Activated CD4-positive, alpha-beta T cell treated with anti-CD3 and anti-CD28 coated beads, Interleukin-2, Interleukin-6, amounts not matched to agents 100 ng/mL and 50 ng/mL, durations not matched to agents 16 hours and 8 hours (primary cell): ENCODE measurements at regions not wholly inside any gene's neighbourhood (a gene's known extent, or its start where the extent isn't known, plus 50 kb on each side); places are given as distances from the start of the nearest gene placed in this dataset.

ENCODE experiments used
- DNase-seq: peaks from one replicate; pipeline ENCODE4 v3.0.0-alpha.2; 2020

DNA sequence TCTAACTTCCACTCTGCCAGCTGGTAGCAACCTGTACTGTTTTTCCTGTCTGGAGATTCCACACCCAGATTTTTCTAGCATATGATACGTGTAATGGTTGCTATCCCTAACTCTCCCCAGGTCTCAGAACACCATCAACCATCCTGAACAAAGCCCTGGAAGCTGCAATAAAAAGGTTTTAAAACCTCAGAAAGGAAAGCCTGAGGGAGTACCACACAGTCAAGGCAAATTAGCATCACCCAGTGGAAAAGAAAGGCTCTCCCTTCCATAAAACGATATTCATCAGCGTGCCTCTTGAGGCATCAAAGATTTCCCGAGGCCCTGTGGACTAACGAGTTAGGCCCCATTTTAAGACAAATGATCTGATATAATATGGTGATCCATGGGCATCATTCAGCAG lies 421.0 kb downstream of the ADGRL2 start:
- DNase-seq: no peak

DNA sequence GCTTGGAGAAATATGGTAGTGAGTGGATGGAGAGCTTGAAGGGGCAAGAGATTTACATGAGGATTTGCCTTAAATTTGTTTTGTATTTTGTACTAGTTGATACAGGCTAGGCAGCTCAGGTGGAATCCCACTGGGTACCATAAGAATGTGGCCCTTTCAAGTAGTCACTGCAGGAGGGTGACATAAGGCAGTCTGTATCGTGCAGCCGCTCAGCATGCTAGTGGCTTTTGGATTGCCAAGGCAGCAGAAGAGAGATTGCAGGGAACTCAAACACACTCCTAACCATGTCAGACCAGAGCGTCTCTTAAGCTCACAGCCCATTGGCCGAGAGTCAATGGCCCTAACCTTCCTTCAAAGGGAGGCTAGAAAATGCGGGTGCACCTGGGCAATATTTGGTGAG lies 420.0 kb downstream of the ADGRL2 start:
- no peak for DNase-seq

DNA sequence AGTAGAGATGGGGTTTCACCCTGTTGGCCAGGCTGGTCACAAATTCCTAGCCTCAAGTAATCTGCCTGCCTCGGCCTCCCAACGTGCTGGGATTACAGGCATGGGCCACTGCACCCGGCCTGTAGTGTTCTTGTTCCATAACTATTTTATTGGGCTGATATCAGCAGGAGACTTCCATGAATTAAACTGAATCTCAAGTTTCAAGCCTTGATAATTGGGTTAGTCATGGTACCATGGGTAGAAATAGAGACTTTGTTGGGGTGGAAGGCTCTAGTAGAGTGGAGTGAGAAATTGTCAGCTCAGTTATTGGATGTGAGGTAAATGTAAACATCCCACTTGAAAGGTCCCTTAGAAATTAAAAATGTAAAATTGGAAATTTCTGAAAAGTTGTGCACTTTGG lies 419.1 kb downstream of the ADGRL2 start:
- DNase-seq: no peak

DNA sequence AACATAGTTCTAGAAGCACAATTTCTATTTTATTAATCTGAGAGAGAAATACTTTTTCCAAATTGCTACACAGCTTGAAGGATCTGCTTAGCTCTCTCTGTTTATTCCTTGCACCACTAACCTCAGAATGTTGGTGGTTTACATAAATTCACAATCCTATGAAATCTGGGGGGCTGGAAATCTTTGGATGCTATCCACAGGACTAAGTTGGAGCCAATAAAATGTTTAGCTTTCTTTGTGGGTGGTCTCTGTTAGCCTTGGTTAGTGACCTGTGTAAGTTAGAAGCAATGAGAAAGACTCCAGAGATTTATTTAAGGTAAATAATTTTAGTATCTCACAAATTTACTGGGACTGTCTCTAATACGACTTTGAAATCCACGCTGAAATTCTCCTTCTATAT lies 418.1 kb downstream of the ADGRL2 start:
- DNase-seq: no peak

DNA sequence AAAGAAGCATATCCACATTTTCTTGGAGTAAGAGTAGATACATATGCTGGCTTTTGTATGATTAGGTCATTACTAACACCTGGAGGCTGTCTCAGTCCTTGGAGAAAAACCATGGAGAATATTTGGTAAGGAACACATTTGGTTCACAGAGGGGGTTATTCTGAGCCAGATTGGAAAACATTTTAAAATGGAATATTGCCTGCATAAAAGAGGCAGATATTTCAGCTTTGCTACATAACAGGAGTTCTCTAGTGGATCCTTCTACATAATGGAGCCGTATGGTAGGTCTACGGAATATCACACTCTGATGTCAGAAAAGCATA lies 415.1 kb downstream of the ADGRL2 start:
- DNase-seq: no peak

DNA sequence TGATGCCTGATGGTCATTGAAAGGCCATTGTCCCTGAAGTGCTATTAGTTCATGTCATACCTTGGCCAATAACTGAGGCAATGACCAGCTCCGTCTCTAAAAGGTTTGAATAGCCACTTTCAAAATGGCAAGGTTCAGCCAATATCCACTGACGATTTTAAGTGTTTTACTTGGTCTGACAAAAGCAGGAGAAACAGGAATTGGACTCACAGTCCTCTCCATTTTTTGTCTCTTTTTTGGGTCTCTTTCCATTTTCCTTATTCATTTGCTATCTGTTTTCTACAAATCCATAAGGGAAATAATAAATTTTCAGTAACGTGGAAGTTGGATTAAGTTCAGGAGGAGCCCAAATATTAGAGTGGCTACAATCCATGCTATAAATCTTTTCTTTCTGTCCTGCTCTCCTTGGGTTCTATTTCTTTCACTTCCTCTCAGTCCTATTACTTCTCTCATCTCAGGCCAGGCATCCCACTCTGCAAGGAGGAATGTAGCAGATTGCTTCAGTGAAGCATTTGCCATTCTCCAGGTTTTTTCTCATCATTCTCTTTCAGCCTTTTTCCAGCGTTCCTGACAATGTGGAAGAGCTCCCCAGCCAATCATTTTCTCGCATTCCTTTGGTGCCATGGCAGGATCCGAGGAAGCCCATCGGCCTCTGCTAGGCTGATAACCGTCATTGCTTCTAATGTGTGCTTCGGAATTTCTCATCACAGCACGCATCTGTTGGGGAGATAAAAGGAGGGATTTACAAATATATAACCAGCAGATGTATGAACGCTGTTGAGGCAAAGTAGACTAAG lies 414.5 kb downstream of the ADGRL2 start:
- DNase-seq: no peak

DNA sequence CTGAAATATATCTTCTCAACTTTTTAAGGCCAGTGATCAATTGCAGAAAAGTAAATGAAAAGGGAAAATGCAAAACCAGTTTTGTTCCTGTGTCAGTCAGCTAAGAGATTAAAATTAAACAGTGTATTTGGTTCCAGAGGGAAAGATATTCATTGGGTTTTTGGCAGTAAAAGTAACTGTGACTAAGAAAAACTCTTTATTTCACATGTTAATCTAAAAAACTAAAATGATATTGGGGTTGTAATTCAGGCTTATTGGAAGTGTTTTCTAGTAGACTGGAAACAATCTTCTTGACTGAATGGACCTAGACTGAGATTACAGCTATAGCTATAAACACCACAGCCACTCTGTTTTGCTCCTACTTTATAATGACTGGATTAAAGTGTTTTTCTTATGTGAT lies 413.9 kb downstream of the ADGRL2 start:
- DNase-seq: no peak

DNA sequence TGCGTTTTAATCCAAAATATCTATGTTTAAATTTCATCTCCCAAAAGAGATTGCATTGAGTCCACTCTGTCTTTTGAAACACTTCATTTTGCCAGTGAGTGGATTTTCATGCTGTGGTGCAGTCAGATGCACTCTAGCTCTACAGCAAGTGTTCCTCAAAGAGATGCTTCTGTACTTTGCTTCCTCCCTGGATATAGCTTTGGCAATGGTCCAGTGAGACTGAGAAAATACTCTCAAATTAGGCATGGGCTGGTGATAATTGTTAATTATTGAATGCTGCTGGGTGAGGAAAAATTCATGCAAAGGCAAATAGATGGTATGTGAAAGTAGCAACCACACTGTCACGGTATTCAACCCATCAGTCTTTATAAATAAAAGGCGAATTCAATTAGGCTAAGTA lies 396.9 kb downstream of the ADGRL2 start:
- DNase-seq: no peak

DNA sequence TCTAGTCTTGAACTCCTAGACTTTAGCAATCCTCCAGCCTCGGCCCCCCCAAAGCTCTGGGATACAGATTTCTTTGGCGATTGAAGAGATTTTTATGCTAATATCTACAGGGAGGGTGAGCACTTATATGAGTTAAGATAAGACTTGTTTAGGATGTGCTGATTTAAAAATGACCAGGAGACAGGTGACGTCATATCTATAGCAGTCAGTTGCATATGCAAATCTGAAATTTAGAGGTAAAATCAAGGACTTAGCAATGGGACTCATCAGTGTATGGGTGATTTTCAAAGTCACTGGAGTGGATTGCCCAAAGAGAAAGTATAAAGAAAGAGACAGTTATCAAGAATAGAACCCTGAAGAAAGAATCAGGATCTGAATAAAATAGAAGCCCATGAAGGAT lies 394.5 kb downstream of the ADGRL2 start:
- no peak for DNase-seq

DNA sequence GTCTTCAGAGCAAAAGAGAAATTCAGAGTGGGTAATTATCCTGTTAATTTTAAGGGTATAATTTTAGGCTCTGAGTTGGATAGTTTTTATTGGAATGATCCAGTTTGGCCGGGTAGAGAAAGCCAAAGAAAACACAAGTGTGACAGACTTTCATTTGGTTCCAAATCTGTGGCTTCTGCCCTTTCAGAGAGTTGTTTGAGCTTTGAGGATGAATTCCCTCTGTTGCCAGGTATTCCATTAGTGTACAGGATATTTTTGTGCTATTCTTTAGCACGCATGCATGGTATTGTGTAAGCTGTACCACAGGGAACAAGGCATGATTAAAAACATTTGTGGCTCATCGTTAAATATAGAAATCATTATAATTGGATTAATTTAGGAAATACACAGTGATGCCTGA lies 384.4 kb downstream of the ADGRL2 start:
- DNase-seq: no peak

DNA sequence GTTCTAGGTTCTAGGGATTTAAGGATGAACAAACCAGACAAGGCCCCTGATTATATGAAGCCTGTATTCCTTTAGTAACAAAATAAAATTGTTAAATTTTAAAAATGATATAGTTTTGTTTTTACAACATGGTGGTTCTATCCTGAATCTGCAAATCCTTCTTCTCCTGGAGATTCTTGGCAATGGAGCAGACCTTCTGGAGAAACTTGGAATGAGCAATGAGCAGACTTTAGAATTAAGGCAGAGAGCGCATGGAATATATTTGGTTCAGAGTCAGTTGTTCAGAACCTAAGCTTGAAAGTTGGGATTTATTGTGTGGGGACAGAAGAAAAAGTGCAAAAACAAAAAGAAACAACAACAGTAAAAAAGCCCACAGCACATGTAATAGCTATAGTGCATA lies 381.1 kb downstream of the ADGRL2 start:
- DNase-seq: no peak

DNA sequence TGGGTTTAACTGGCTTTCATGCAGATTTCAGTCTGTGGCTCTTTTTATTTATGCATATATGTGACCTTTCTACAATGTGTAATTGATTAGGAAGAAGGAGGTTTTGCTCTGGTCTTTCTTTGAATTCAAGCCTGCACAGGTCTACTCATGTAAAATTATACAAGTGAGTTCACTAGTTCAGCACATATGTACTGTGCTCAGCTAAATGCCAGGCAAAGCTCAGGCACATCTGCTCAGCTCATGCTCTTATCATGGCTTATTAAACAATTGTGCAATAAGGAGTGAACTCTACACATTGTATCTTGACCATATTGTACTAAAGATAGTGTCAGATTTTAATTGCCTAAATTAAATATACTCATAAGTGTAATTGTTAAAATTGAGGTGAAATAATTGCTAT lies 378.4 kb downstream of the ADGRL2 start:
- DNase-seq: no peak

DNA sequence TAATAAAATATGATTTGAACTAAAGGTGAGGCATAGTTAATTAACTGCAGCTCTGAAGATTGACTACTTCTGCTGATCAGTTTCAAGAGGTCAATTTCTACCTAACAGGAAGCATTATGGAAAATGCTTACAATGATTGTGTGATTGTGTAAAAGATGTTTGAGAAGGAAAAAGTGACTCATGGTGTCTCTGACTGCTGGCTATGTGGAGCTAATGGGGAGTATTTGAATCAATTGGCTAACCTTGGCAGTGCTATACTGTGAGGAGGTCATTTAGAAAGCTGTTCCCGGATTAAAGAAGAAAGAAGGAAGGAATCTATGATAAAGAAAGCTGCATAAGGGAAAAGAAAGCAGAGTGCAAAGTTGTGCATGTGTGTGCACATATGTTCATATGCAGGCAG lies 376.5 kb downstream of the ADGRL2 start:
- no peak for DNase-seq

DNA sequence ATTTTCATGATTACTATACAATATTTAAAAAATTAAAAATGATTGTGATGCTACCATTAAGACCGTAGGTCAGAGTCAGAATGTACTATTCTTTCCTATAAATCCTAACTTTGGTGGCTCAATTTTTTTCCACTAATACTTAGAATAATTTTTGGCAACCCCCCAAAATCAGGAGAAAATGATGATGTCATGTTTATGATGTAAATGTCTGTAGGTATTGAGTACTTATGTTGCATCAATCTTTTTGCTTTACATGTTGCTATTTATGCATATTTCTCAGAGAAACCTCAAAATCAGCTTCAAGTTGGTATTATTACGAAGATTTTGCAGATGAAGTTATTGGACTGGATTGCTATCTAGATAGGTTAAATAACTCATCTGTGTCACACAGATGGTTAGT lies 371.2 kb downstream of the ADGRL2 start:
- no peak for DNase-seq

DNA sequence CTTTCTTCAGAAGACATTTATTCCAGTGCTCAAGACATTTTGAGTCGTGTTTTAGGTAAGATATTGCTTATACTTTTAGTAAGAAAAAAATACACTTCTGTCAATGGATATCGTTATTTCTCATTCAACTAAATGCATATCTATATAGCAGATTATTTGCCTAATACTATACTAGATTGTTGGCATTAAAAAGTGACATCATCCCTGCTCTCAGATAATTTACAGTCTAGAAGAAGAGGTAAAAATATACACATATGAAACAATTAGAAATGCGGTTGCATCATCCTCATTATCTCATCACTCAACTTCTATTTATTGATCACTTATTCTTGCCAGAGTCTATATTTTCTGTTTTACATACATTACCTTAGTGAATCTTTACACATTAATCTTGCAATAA lies 367.7 kb downstream of the ADGRL2 start:
- no peak for DNase-seq

DNA sequence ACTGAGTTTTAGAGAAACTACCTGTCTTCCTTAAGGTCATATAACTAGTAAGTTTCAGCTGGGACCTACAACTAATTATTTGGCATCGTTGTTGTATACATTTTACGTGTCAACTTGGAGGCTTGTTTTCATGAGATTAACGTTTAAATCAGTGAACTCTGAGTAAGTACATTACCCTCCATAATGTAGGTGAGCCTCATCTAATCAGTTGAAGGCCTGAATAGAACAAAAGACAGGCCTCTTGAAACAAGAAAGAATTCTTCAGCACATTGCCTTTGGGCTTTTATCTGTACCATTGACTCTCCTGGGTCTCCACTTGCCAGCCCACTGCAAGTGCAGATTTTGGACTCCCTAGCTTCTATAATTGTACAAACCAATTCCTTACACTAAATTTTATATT lies 364.6 kb downstream of the ADGRL2 start:
- no peak for DNase-seq

DNA sequence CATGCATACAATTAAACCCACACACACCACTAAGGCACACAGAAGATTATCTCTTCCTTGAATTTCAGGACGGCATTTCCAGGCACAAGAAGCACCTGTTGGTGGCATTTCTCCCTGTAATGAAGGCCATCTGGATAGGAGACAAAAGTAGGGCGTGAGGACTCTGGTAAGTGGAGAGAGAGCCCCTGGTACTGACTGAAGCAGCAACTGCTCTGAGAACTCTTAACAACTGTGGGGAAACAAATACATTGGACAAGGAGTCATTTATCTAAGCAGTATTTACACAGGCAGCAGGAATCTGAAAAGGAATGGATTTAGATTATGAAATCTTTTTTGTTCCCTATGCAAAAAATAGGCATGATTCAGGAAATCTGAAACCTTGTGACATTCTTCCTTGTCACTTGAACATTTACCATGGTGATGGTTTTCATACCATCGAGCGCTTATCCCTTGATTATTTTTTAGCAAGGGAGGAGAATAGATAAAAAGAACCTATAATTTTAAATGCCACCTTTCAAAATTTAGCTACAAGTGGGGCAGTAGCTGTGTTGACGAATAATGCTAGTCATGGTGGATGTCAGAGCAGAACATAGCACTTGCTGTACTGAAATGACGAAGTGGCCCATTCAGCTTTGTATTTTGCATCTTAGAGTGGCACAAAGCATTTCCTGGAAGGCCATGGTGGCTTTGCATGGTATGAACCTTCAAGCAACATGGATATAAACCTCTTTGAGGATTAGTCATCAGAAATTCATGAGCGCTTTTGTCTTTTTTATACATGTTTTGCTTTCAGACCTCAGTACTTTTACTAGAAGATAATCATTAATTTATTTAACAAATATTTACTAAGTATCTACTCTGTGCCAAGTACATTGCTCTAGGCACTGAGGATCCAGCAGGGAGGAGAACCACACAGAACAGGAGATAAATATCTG lies 362.0 kb downstream of the ADGRL2 start:
- peak; percentile 1 for DNase-seq

DNA sequence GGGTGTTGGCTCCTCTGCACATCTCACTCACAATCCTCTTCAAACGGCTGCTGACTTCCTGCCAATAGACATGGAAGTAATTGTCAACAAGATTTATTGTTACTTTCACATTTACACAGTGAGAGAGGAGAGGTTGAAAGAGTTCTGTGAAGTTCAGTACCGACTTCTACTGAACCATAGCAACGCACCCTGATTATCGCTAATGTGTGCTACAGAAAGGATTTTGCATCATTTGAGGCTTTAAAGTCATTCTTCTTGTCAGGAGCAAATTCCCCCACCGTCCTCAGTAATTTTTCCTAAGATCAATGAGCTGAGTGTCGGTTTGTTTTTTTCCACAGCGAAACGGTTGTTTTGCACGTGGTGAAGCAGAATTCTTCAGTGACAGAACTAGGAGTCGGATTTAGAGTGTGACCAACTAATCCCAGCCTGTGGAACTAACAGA lies 361.0 kb downstream of the ADGRL2 start:
- DNase-seq: peak; percentile 11

DNA sequence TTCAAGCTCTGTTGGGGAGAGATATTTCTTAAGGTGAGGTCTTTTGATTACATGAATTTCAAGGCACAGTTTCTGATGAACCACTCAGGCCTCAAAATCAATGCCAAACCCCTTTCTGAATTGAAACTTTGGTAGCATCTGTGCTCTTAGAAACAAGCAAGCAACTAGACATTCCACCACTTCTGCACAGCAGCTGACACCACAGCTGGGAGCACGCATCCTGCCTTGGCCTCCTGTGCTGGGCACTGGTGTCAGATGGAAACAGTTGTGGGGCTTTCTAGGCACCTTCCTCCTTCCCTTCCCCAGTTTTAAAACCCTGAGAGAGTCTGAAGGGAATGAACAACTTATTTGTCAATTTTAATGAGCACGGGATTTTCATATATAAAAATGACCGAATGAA lies 360.2 kb downstream of the ADGRL2 start:
- DNase-seq: no peak

DNA sequence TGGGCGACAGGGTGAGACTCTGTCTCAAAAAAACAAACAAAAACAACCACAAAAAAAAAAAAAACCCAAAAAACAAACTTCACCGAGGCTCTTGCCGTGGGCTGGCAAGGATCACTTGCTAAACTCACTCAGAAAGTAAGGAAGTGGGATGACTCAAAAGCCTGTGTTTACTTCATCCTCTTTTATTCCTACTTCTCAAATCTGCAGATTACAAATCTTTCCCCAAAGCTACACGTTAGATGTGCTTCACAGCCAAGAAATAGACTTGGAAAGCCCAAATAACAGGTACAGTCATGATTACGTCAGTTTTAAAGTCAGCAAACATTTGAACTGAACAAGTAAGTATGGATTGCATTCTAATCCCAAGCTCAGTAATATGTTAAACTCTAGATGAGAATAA lies 359.3 kb downstream of the ADGRL2 start:
- DNase-seq: no peak

DNA sequence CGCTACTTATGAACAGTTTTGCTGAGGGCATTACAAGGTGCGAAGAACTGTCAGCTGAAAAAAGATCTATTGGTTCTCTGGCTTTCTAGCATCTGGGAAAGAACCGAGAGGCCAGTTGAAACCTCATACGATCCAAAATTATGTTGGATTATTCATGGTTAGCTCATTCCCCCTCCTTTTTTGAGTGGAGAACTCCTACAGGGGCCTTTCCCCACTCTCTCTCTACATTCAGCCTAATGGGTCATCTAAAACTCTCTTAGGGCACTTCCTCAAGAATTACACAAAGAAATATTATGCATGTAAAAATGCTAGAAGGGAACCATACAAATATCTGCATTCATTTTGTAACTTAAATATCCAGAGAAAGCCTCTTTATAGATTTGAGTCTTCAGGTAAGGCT lies 358.2 kb downstream of the ADGRL2 start:
- DNase-seq: no peak

DNA sequence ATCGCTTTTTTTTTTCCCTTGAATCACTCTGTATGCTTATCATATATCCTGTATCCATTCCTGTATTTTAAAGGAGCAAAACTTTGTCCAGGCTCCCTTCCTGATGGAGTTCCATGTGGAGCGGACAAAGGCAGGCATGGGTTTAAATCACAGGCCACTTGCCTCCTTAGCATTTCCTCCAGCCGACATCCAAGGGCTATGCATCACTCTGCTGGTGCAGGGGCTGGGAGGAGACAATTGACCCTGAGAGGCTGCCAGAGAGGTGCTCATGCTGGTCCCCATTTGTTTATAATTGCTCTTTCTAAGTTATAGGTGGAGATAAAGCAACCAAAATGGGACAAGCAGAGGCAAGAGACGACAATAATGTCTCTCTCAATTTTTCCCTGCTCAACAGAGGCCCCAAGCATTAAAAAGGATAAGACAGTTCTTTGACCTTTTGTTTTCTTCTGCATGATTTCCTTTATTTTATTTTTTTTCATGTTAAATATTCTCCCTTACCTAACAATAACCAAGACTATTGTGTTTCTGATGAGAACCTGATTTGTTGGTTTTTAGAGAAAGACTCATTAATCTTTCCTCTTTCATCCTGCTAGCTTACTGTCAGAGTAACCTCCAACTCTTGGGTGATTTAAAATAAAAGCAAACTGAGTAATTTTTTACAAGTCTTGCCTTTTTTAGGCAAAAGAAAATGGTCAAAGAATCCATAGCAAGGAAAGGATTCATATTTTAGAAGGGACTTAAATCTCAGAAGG lies 353.7 kb downstream of the ADGRL2 start:
- DNase-seq: no peak

DNA sequence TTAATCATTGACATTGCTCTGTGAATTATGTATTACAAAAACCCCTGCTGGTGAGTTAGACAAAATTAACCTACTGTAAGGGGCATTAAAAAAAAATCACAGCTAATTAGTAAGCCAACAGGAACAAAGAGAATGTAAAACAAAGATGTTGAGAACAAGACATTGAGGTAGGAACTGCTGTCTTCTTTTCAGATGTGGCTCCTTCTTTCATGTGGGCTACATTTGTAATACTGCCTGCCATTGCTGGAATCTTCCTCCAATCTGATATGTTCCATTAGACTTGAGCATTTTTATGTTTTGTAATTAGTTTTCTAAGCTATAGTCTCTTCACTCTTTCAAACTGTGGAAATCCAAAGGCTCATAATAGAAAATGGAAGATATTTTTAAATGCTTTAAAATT lies 353.0 kb downstream of the ADGRL2 start:
- no peak for DNase-seq

DNA sequence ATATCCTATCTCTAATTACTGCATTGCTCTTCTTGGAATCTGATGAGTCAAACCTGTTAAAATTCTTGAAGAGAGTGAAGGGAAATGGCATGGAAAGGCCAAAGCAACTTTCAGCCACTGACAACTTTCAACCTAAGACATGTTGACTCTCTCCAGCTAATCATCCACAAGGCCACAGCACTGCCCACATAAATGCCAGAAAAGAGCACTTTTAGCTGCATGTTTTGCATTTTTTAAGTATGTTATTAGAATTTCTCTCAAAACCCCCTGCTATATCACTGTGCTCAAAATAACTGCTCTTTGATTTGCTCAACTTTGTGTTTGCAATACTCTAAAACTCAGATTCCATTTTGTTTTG lies 352.5 kb downstream of the ADGRL2 start:
- DNase-seq: no peak
